GM23338 (cell line): ENCODE measurements at regions not wholly inside any gene's neighbourhood (a gene's known extent, or its start where the extent isn't known, plus 50 kb on each side); places are given as distances from the start of the nearest gene placed in this dataset.

ENCODE experiments used
- ATAC-seq: fragments of 200-7000 bp; cut with Tn5 transposase; 3 replicates; pipeline ENCODE4 v1.9.1; 2020
- DNase-seq: peaks from one replicate; pipeline ENCODE4 v3.0.0-alpha.2; 2015; ENCODE audit warnings: low spot score
- H2AFZ ChIP-seq: fragments of 200-600 bp; sonication (generic); 2 replicates; pipeline ENCODE4 v1.8.0; 2016; ENCODE audit warnings: antibody characterized with exemption, mild to moderate bottlenecking, moderate library complexity
- H3F3A ChIP-seq: fragments of 200-600 bp; sonication (generic); replicated peaks from 2 replicates; pipeline ENCODE4 v1.8.0; 2017; ENCODE audit warnings: antibody characterized with exemption, mixed run types, low read depth
- H3K27ac ChIP-seq: fragments of 200-600 bp; sonication (generic); 2 replicates; pipeline ENCODE4 v1.6.1; 2016; ENCODE audit warnings: low read depth
- H3K27me3 ChIP-seq: fragments of 200-600 bp; sonication (generic); 2 replicates; pipeline ENCODE4 v1.8.0; 2016; ENCODE audit warnings: mild to moderate bottlenecking, mixed run types, moderate library complexity; ENCODE audit not compliant: insufficient read depth
- H3K36me3 ChIP-seq: fragments of 200-600 bp; sonication (generic); 2 replicates; pipeline ENCODE4 v1.8.0; 2016; ENCODE audit warnings: mild to moderate bottlenecking; ENCODE audit not compliant: insufficient read depth
- H3K4me1 ChIP-seq: fragments of 200-600 bp; sonication (generic); 2 replicates; pipeline ENCODE4 v1.8.0; 2016; ENCODE audit warnings: mild to moderate bottlenecking, moderate library complexity; ENCODE audit not compliant: insufficient read depth
- H3K4me2 ChIP-seq: fragments of 200-600 bp; sonication (generic); 2 replicates; pipeline ENCODE4 v1.7.1; 2017; ENCODE audit warnings: mixed run types
- H3K4me3 ChIP-seq: fragments of 200-600 bp; sonication (generic); 2 replicates; pipeline ENCODE4 v1.6.1; 2016; ENCODE audit warnings: mixed run types
- H3K79me2 ChIP-seq: fragments of 200-600 bp; sonication (generic); replicated peaks from 2 replicates; pipeline ENCODE4 v1.8.0; 2017; ENCODE audit warnings: mild to moderate bottlenecking; ENCODE audit not compliant: insufficient read depth
- H3K9me2 ChIP-seq: fragments of 200-600 bp; sonication (generic); 2 replicates; pipeline ENCODE4 v1.8.0; 2017; ENCODE audit not compliant: insufficient read depth
- H4K20me1 ChIP-seq: fragments of 200-600 bp; sonication (generic); replicated peaks from 2 replicates; pipeline ENCODE4 v1.8.0; 2017; ENCODE audit warnings: mild to moderate bottlenecking; ENCODE audit not compliant: insufficient read depth
- H3K27ac Mint-ChIP-seq: 2 replicates; pipeline ENCODE4 v1.8.0; 2020; ENCODE audit warnings: inconsistent platforms, mild to moderate bottlenecking, moderate library complexity, mixed read lengths
- H3K27me3 Mint-ChIP-seq: 3 replicates; pipeline ENCODE4 v1.8.0; 2022; ENCODE audit warnings: low read depth, mild to moderate bottlenecking, moderate library complexity, mixed read lengths, inconsistent platforms; ENCODE audit not compliant: insufficient read depth, poor library complexity
- H3K36me3 Mint-ChIP-seq: 3 replicates; pipeline ENCODE4 v1.8.0; 2021; ENCODE audit warnings: low read depth, mild to moderate bottlenecking, inconsistent platforms, moderate library complexity, mixed read lengths
- H3K4me1 Mint-ChIP-seq: 3 replicates; pipeline ENCODE4 v1.8.0; 2020; ENCODE audit warnings: mild to moderate bottlenecking, inconsistent platforms, mixed read lengths
- H3K4me3 Mint-ChIP-seq: 3 replicates; pipeline ENCODE4 v1.8.0; 2021; ENCODE audit warnings: moderate library complexity, mild to moderate bottlenecking, inconsistent platforms, mixed read lengths
- H3K9me3 Mint-ChIP-seq: 3 replicates; pipeline ENCODE4 v1.8.0; 2020; ENCODE audit warnings: moderate library complexity, mild to moderate bottlenecking, inconsistent platforms, mixed read lengths
- CREB1 ChIP-seq: fragments of 250-450 bp; sonication (Bioruptor Pico); IDR thresholded peaks from 2 replicates; pipeline ENCODE4 v1.5.0; 2020; ENCODE audit warnings: low read depth, mild to moderate bottlenecking, moderate library complexity
- CTCF ChIP-seq, 2 experiments: fragments of 200-600 bp in 1 of 2; sonication (generic) in 1 of 2; conservative IDR thresholded peaks; 2 replicates each; pipeline versions ENCODE4 v1.5.1 to v1.6.1; 2016 to 2017; ENCODE audit warnings: antibody characterized with exemption in 2 of 2, low read depth in 2 of 2, mild to moderate bottlenecking in 2 of 2, moderate library complexity in 1 of 2
- EZH2 ChIP-seq: fragments of 200-600 bp; sonication (generic); IDR thresholded peaks from one replicate; pipeline ENCODE4 v1.8.0; 2017; ENCODE audit warnings: antibody characterized with exemption, mild to moderate bottlenecking, low read depth; ENCODE audit not compliant: unreplicated experiment
- EZH2phosphoT487 ChIP-seq: fragments of 200-600 bp; sonication (generic); IDR thresholded peaks from one replicate; pipeline ENCODE4 v1.8.1; 2018; ENCODE audit warnings: antibody characterized with exemption; ENCODE audit not compliant: unreplicated experiment
- JUNB ChIP-seq: IDR thresholded peaks from one replicate; pipeline ENCODE4 v1.6.1; 2016; ENCODE audit warnings: antibody characterized with exemption; ENCODE audit not compliant: unreplicated experiment
- NANOG ChIP-seq: IDR thresholded peaks from 2 replicates; pipeline ENCODE4 v1.6.1; 2016; ENCODE audit warnings: antibody characterized with exemption, borderline replicate concordance
- POLR2AphosphoS5 ChIP-seq: IDR thresholded peaks from 2 replicates; pipeline ENCODE4 v1.6.1; 2016; ENCODE audit warnings: antibody characterized with exemption, low read depth
- STAT1 ChIP-seq: IDR thresholded peaks from one replicate; pipeline ENCODE4 v1.6.1; 2016; ENCODE audit warnings: antibody characterized with exemption; ENCODE audit not compliant: unreplicated experiment
- ZNF114 ChIP-seq: fragments of 250-450 bp; sonication (Bioruptor Pico); IDR thresholded peaks from 2 replicates; pipeline ENCODE4 v1.5.0; 2020; ENCODE audit warnings: mild to moderate bottlenecking, moderate library complexity
- TF ChIP-seq, protein P1 (sequence below): IDR thresholded peaks from one replicate; pipeline ENCODE4 v1.6.1; 2018; ENCODE audit warnings: antibody characterized with exemption; ENCODE audit not compliant: unreplicated experiment
- TF ChIP-seq, protein P2 (sequence below): IDR thresholded peaks from 2 replicates; pipeline ENCODE4 v1.6.1; 2016; ENCODE audit warnings: antibody characterized with exemption

GRCh38 chrX:40506201-40506985 lies 74.4 kb upstream of the ATP6AP2 start:
- Mint-ChIP-seq H3K27me3 (no peaks in the 10 kb centered on the region), H3K4me3 (no peak overlapping the region)
- no peak overlapping the region for H2AFZ ChIP-seq

More at GRCh38 chrX:40506201-40506985, 74.4 kb upstream of the ATP6AP2 start:
- no peak overlapping the region for H3K4me3 ChIP-seq
- H3K27ac Mint-ChIP-seq, result no peak overlapping the region
- no peak for ATAC-seq
- H3K4me1 Mint-ChIP-seq, result peaks cover 7% of the 10 kb centered on the region; the same call in 2 of the 3 replicates
- no peak for TF ChIP-seq CTCF (conservative IDR thresholded peaks at IDR 0.05; ENCODE audit: low read depth in 2 of 2)
- TF ChIP-seq, protein P1, sequence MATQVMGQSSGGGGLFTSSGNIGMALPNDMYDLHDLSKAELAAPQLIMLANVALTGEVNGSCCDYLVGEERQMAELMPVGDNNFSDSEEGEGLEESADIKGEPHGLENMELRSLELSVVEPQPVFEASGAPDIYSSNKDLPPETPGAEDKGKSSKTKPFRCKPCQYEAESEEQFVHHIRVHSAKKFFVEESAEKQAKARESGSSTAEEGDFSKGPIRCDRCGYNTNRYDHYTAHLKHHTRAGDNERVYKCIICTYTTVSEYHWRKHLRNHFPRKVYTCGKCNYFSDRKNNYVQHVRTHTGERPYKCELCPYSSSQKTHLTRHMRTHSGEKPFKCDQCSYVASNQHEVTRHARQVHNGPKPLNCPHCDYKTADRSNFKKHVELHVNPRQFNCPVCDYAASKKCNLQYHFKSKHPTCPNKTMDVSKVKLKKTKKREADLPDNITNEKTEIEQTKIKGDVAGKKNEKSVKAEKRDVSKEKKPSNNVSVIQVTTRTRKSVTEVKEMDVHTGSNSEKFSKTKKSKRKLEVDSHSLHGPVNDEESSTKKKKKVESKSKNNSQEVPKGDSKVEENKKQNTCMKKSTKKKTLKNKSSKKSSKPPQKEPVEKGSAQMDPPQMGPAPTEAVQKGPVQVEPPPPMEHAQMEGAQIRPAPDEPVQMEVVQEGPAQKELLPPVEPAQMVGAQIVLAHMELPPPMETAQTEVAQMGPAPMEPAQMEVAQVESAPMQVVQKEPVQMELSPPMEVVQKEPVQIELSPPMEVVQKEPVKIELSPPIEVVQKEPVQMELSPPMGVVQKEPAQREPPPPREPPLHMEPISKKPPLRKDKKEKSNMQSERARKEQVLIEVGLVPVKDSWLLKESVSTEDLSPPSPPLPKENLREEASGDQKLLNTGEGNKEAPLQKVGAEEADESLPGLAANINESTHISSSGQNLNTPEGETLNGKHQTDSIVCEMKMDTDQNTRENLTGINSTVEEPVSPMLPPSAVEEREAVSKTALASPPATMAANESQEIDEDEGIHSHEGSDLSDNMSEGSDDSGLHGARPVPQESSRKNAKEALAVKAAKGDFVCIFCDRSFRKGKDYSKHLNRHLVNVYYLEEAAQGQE, result no peak
- no peak for TF ChIP-seq POLR2AphosphoS5
- TF ChIP-seq ZNF114 (CRISPR knock-in tag), result no peak
- no peak for TF ChIP-seq STAT1
- TF ChIP-seq EZH2phosphoT487, result no peak
- no peak for TF ChIP-seq EZH2
- TF ChIP-seq NANOG, result no peak
- no peak for TF ChIP-seq JUNB
- no peak for TF ChIP-seq CREB1
- TF ChIP-seq, protein P2, sequence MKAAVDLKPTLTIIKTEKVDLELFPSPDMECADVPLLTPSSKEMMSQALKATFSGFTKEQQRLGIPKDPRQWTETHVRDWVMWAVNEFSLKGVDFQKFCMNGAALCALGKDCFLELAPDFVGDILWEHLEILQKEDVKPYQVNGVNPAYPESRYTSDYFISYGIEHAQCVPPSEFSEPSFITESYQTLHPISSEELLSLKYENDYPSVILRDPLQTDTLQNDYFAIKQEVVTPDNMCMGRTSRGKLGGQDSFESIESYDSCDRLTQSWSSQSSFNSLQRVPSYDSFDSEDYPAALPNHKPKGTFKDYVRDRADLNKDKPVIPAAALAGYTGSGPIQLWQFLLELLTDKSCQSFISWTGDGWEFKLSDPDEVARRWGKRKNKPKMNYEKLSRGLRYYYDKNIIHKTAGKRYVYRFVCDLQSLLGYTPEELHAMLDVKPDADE, result no peak
- no peaks in the 10 kb centered on the region for H4K20me1 ChIP-seq
- H3K27me3 ChIP-seq, result no peaks in the 10 kb centered on the region
- DNase-seq, result no peak
- H3K4me1 ChIP-seq, result 0 out of 2 replicates have a peak, but pooled peaks cover 3% of the 10 kb centered on the region
- no peaks in the 10 kb centered on the region for H3F3A ChIP-seq
- H3K9me2 ChIP-seq, result no peaks in the 10 kb centered on the region
- no peak overlapping the region for H3K27ac ChIP-seq
- H3K79me2 ChIP-seq, result no peaks in the 10 kb centered on the region
- no peaks in the 10 kb centered on the region for H3K9me3 Mint-ChIP-seq
- H3K36me3 ChIP-seq, result no peaks in the 10 kb centered on the region
- H3K36me3 Mint-ChIP-seq, result no peaks in the 10 kb centered on the region
- H3K4me2 ChIP-seq, result no peak overlapping the region
